SK-N-MC (cell line): ENCODE measurements at regions not wholly inside any gene's neighbourhood (a gene's known extent, or its start where the extent isn't known, plus 50 kb on each side); places are given as distances from the start of the nearest gene placed in this dataset.

ENCODE experiments used
- EZH2 ChIP-seq: fragments of 200-600 bp; sonication (generic); IDR thresholded peaks from one replicate; pipeline ENCODE4 v1.6.1; 2017; ENCODE audit warnings: antibody characterized with exemption
- FOXP2 ChIP-seq: optimal IDR thresholded peaks from 2 replicates; pipeline ENCODE3; 2011; ENCODE audit warnings: mild to moderate bottlenecking, moderate library complexity; ENCODE audit not compliant: insufficient read depth; ENCODE audit errors: extremely low read length, control extremely low read depth
- POLR2AphosphoS5 ChIP-seq: IDR thresholded peaks from 2 replicates; pipeline ENCODE4 v1.6.1; 2012; ENCODE audit warnings: mild to moderate bottlenecking, low read depth, low read length, borderline replicate concordance

DNA sequence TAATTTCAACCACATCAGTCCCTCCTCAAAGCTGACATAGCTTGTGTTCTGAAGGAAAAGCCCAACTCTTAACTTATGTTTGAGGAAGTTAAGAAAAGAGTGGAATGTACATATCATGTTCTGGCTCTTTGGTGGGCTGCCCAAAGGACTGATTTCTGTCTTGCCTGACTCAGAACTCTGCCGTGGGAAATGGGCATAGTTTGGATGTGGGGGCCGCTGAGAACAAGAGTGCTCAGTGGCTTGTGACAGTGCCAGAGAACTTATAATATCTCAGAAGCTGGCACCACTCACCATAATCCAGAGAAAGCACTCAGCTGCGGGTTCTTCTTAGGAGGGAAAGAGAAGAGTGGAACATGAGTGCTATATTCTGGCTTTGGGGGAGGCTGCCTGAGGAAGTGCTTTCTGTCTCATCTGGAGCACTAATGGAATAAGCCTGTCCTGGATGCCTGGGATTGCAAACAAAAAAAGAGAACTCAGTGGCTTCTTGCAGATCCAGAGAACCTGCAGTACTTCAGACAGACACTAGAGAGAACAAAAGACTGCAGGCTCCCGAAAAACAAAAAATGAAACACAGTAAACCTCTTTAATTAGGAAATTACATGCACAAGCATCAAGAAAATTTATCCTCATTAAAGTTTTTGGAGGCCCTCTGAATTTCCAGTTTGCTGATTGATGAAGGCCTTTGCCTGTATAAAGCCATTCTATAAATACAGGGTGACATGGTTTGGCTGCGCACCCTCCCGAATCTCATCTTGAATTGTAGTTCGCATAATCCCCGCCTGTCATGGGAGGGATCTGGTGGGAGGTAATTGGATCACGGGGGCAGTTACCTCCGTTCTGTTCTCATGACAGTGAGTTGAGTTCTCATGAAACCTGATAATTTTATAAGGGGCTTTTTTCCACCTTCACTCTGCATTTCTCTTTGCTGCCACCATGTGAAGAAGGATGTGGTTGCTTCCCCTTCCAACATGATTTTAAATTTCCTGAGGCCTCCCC, 207.0 kb downstream of the DMAC1 start:
- TF ChIP-seq POLR2AphosphoS5 (no peak), EZH2 (no peak), FOXP2 (no peak)
